HepG2 (cell line): ENCODE measurements at regions not wholly inside any gene's neighbourhood (a gene's known extent, or its start where the extent isn't known, plus 50 kb on each side); places are given as distances from the start of the nearest gene placed in this dataset.

Experiments used
- ATAC-seq: fragments of 200-7000 bp; cut with Tn5 transposase; 3 replicates; pipeline ENCODE4 v1.9.1; 2020; ENCODE audit warnings: mild to moderate bottlenecking, moderate library complexity
- BruUV-seq: library from RNA; stranded (reverse); fragments of 400-500 nt; replicated peaks from 2 replicates; lab custom pipeline; 2021; lab: Mats Ljungman, UMichigan
- CTCF ChIA-PET: fragments of 300-600 bp; formaldehyde crosslinking; extraction: SDS; loops from one replicate; lab custom pipeline; 2021; ENCODE audit warnings: low total read pairs, inconsistent platforms, low intra/inter-chr PET ratio; lab: Yijun Ruan, JAX
- POLR2A ChIA-PET: fragments of 350-600 bp; sonication (Branson Sonifier 250); formaldehyde crosslinking; loops from one replicate; lab custom pipeline; 2020; ENCODE audit warnings: antibody characterized with exemption, inconsistent platforms; lab: Yijun Ruan, JAX
- DNase-seq: peaks from one replicate; pipeline ENCODE4 v3.0.0-alpha.2; 2015; ENCODE audit warnings: low spot score
- FAIRE-seq: peaks from 3 replicates; lab custom pipeline; 2011; peaks lifted over from hg19 to GRCh38; lab: Jason Lieb, UNC
- H2AFZ ChIP-seq: one replicate; pipeline ENCODE4 v1.6.1; 2011; ENCODE audit warnings: low read length, inconsistent platforms
- H3K27ac ChIP-seq: fragments of 300-600 bp; 3 replicates; pipeline ENCODE4 v1.8.0; 2011; ENCODE audit warnings: mixed run types, mild to moderate bottlenecking, mixed read lengths, low read length, inconsistent platforms; ENCODE audit not compliant: insufficient read depth; ENCODE audit errors: extremely low read length
- H3K27me3 ChIP-seq, 2 experiments: fragments of 200-600 bp in 1 of 2; 2 replicates in 1 of 2; 3 replicates in 1 of 2; pipeline versions ENCODE4 v1.6.0 to v1.8.0; 2011; ENCODE audit warnings: low read length in 2 of 2, mild to moderate bottlenecking in 2 of 2, moderate library complexity in 2 of 2, inconsistent platforms in 1 of 2; ENCODE audit not compliant: insufficient read depth in 2 of 2, control insufficient read depth in 1 of 2
- H3K36me3 ChIP-seq, 2 experiments: fragments of 200-600 bp in 1 of 2; replicated peaks in 1 of 2; 2 replicates in 1 of 2; 3 replicates in 1 of 2; pipeline versions ENCODE4 v1.5.1 to v1.8.0; 2011; ENCODE audit warnings: low read length in 2 of 2, inconsistent platforms in 1 of 2; ENCODE audit not compliant: insufficient read depth in 2 of 2, control insufficient read depth in 1 of 2
- H3K4me1 ChIP-seq: 2 replicates; pipeline ENCODE4 v1.5.1; 2012; ENCODE audit warnings: low read length, inconsistent platforms; ENCODE audit not compliant: insufficient read depth
- H3K4me2 ChIP-seq: 2 replicates; pipeline ENCODE4 v1.6.0; 2011; ENCODE audit warnings: low read depth, low read length, inconsistent platforms
- H3K4me3 ChIP-seq, 3 experiments: fragments of 200-600 bp in 1 of 3; sonication (generic), shearing (Covaris generic) in 1 of 3; replicated peaks in 1 of 3; 2 replicates each; pipeline ENCODE4 v1.5.1; 2011 to 2016; ENCODE audit warnings: low read length in 3 of 3, inconsistent platforms in 2 of 3, low read depth in 2 of 3, mild to moderate bottlenecking in 2 of 3, control low read depth in 1 of 3, mixed read lengths in 1 of 3; ENCODE audit not compliant: insufficient read depth in 1 of 3
- H3K79me2 ChIP-seq: one replicate; pipeline ENCODE4 v1.6.1; 2011; ENCODE audit warnings: low read length, inconsistent platforms; ENCODE audit not compliant: insufficient read depth
- H3K9ac ChIP-seq: 2 replicates; pipeline ENCODE4 v1.6.0; 2011; ENCODE audit warnings: mild to moderate bottlenecking, low read depth, low read length, inconsistent platforms; ENCODE audit not compliant: insufficient read depth
- H3K9me3 ChIP-seq: 2 replicates; pipeline ENCODE4 v1.5.1; 2012; ENCODE audit warnings: mild to moderate bottlenecking, low read length
- H4K20me1 ChIP-seq: 2 replicates; pipeline ENCODE4 v1.6.0; 2011; ENCODE audit warnings: inconsistent platforms, mild to moderate bottlenecking, low read length, moderate library complexity; ENCODE audit not compliant: insufficient read depth
- CHD2 ChIP-seq: IDR thresholded peaks from 2 replicates; pipeline ENCODE4 v1.6.1; 2011; ENCODE audit warnings: low read depth, low read length, improper control_type of control experiment
- ELF3 ChIP-seq: IDR thresholded peaks from 2 replicates; pipeline ENCODE4 v1.6.1; 2016; ENCODE audit warnings: missing genetic modification reagents, missing compliant biosample characterization
- HDAC1 ChIP-seq: sonication (generic); formaldehyde crosslinking; IDR thresholded peaks from 2 replicates; pipeline ENCODE4 v1.5.1; 2020; ENCODE audit warnings: mild to moderate bottlenecking, missing genetic modification reagents
- KDM5A ChIP-seq: fragments of 200-600 bp; sonication (generic); IDR thresholded peaks from 2 replicates; pipeline ENCODE4 v1.7.0; 2018; ENCODE audit warnings: antibody characterized with exemption, mild to moderate bottlenecking, low read length, borderline replicate concordance
- ZMAT3 ChIP-seq: sonication (generic); formaldehyde crosslinking; conservative IDR thresholded peaks from 2 replicates; pipeline ENCODE4 v1.7.0; 2021; ENCODE audit warnings: missing genetic modification reagents
- ZNF496 ChIP-seq: sonication (generic); formaldehyde crosslinking; IDR thresholded peaks from 2 replicates; pipeline ENCODE4 v1.8.1; 2023; ENCODE audit warnings: mild to moderate bottlenecking, moderate library complexity, missing genetic modification reagents; ENCODE audit not compliant: insufficient replicate concordance
- ZNF614 ChIP-seq: IDR thresholded peaks from 2 replicates; pipeline ENCODE4 v1.6.1; 2018; ENCODE audit warnings: missing biosample characterization, missing genetic modification reagents, inconsistent platforms, borderline replicate concordance
- ZNF777 ChIP-seq: sonication (generic); formaldehyde crosslinking; IDR thresholded peaks from 2 replicates; pipeline ENCODE4 v1.4.0; 2020; ENCODE audit warnings: missing genetic modification reagents
- WGBS: methylation state at CpG from one replicate; pipeline ENCODE4 v1.1.6; 2017; ENCODE audit warnings: low lambda C conversion rate; 5-methylcytosine and 5-hydroxymethylcytosine counted together
- in situ Hi-C: cut with HindIII; loops from 2 replicates; pipeline ENCODE4 v1.10.0; 2017; ENCODE audit warnings: low pct_unique_long_range_greater_than_20kb; ENCODE audit not compliant: extremely low pct_ligation_motif_present
- intact Hi-C: fragments of 100-400 bp; cut with micrococcal nuclease; formaldehyde crosslinking; loops from one replicate; pipeline ENCODE4 v1.10.0; 2022; ENCODE audit not compliant: unreplicated experiment
- TF ChIP-seq, protein P1 (sequence below): sonication (generic); formaldehyde crosslinking; IDR thresholded peaks from 2 replicates; pipeline ENCODE4 v1.8.1; 2023; ENCODE audit warnings: missing genetic modification reagents, mild to moderate bottlenecking, borderline replicate concordance
- TF ChIP-seq, protein P2 (sequence below): sonication (generic); formaldehyde crosslinking; IDR thresholded peaks from 2 replicates; pipeline ENCODE4 v1.4.0; 2020; ENCODE audit warnings: mild to moderate bottlenecking, missing genetic modification reagents
- TF ChIP-seq, protein P3 (sequence below): sonication (generic); formaldehyde crosslinking; IDR thresholded peaks from 2 replicates; pipeline ENCODE4 v1.4.0; 2020; ENCODE audit warnings: missing genetic modification reagents

DNA sequence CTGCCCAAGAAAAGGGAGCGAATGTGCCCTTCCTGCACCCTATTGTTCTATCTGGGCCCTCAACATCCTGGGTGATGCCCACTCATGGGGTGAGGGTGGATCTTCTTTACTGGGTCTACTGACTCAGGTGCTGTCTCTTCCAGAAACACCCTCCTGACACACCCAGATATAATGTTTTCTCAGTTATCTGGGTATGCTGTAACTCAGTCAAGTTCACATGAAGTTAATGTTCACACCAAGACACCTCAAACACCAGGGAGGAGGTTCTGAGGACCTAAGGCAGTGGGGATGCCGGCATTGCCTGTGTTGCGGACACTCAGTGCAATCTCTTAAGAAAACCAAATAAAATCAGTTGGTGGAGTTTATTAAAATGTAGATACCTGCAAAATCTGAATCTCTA is 500.9 kb downstream of the BCL11A start:
- Histone ChIP-seq H2AFZ (no peak overlapping the region), H3K27me3 (no peaks in the 10 kb centered on the region), H3K79me2 (no peaks in the 10 kb centered on the region), H3K4me3 (no peak overlapping the region), H3K9ac (no peak overlapping the region), H3K36me3 (no peaks in the 10 kb centered on the region), H3K4me1 (no peaks in the 10 kb centered on the region), H3K27ac (no peak overlapping the region), H3K9me3 (no peaks in the 10 kb centered on the region), H3K4me2 (no peak overlapping the region), H4K20me1 (no peaks in the 10 kb centered on the region)
- no peak for ATAC-seq
- in situ Hi-C loops (no loop called here), intact Hi-C loops (no loop called here)
- no peak for FAIRE-seq
- BruUV-seq: no TSS peak
- 25% methylated on average over 3 of the region's 3 CpGs for WGBS
- DNase-seq: no peak
- ChIA-PET POLR2A (no interaction called here), CTCF (no interaction called here)
- TF ChIP-seq ELF3 (CRISPR knock-in tag): no peak
- TF ChIP-seq, protein P1, sequence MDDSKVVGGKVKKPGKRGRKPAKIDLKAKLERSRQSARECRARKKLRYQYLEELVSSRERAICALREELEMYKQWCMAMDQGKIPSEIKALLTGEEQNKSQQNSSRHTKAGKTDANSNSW (CRISPR knock-in tag): no peak
- no peak for TF ChIP-seq ZNF496 (CRISPR knock-in tag)
- no peak for TF ChIP-seq ZNF777
- TF ChIP-seq ZMAT3: no peak
- TF ChIP-seq, protein P2, sequence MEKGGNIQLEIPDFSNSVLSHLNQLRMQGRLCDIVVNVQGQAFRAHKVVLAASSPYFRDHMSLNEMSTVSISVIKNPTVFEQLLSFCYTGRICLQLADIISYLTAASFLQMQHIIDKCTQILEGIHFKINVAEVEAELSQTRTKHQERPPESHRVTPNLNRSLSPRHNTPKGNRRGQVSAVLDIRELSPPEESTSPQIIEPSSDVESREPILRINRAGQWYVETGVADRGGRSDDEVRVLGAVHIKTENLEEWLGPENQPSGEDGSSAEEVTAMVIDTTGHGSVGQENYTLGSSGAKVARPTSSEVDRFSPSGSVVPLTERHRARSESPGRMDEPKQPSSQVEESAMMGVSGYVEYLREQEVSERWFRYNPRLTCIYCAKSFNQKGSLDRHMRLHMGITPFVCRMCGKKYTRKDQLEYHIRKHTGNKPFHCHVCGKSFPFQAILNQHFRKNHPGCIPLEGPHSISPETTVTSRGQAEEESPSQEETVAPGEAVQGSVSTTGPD (CRISPR knock-in tag): no peak
- TF ChIP-seq ZNF614 (CRISPR knock-in tag): no peak
- no peak for TF ChIP-seq HDAC1 (CRISPR knock-in tag)
- no peak for TF ChIP-seq KDM5A
- TF ChIP-seq, protein P3, sequence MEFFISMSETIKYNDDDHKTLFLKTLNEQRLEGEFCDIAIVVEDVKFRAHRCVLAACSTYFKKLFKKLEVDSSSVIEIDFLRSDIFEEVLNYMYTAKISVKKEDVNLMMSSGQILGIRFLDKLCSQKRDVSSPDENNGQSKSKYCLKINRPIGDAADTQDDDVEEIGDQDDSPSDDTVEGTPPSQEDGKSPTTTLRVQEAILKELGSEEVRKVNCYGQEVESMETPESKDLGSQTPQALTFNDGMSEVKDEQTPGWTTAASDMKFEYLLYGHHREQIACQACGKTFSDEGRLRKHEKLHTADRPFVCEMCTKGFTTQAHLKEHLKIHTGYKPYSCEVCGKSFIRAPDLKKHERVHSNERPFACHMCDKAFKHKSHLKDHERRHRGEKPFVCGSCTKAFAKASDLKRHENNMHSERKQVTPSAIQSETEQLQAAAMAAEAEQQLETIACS (CRISPR knock-in tag): no peak
- TF ChIP-seq CHD2: no peak
